GM18508 (cell line): ENCODE measurements at regions not wholly inside any gene's neighbourhood (a gene's known extent, or its start where the extent isn't known, plus 50 kb on each side); places are given as distances from the start of the nearest gene placed in this dataset.
"Not testable (repeated sequence)": the region's sequence is repeated elsewhere in the genome, so short reads cannot be mapped to it uniquely, and the experiment has no call there.

Experiments used
- ATAC-seq: cut with Tn5 transposase; IDR thresholded peaks from one replicate; pipeline ENCODE4 v1.9.1; 2021; ENCODE audit warnings: moderate number of reproducible peaks; ENCODE audit not compliant: insufficient read depth, unreplicated experiment

DNA sequence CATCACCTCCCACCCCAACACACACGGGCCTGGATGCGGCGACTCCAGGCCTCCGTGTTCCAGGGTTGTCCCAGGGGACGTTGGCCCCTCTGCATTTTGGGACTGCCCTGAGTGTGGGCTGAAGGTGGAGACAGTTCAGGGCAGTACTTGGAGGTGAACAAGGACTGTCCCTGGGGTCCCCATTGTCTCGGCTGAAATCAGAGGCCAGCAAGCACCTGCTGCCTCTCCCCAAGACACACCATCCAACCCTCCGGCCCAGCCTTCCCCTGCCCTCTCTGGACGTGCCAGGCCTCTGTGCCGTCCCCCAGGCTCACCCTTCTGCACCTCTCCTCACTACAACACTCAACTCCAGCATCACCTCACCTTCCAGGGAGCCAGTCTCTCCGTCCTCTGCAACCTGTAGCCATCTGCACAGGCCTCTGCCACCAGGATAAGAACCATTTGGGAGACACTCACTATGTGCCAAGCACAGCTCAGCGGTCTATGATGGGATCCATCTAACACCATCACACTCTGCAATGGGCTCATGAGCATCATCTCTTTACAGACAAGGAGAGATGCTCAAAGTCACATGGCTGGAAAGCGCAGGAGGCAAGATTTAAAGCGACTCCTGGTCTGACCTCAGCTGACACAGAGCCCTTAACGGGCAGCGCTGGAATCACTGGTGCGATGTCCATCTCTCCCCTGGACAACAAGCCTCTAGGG is 104.5 kb upstream of the SEC14L1 start:
- ATAC-seq = no peak

DNA sequence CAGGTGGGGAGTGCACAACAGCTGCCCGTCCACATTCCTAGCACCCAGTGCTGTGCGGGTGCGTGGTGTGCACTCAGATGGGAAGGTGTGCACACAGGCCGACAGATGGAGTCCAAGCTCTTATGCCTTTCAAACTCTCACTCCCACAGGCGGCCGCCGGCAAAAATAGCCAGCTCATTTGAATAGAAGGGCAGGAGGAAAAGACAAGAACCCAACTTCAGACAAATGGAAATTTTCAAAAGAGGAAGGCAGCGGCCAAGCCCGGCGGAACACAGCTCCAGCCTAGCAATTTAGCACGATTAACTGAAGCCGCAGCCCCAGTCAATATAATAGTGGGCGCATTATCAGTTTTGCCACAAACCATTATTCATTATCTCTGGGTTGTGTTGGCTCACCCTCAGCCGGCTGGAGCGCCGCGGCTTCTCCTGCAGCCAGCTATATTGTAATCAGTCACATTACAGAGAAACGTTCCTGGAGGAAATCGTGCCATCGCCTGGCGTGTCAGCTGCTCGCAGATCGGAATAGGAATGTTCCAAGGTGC is 103.9 kb upstream of the SEC14L1 start:
- ATAC-seq = no peak

DNA sequence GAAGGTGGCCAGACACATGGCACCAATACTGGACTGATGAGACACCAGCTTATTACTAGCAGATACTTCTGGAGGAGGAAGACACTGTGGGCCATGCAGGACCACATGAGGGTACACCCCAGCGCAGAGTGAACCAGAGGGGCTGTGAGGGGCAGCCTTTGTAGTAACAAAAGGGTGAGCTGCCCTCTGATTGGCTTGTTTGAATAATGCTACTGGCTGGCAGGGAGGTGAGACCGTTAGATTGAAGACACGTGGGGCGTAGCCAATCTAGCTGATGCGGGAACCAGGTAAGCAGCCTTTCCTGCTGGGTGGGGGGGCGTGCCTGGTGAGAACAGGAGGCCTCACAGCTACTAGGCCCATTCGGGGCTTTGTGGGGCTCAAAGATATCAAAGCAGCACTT is 102.8 kb upstream of the SEC14L1 start:
- ATAC-seq = no peak

DNA sequence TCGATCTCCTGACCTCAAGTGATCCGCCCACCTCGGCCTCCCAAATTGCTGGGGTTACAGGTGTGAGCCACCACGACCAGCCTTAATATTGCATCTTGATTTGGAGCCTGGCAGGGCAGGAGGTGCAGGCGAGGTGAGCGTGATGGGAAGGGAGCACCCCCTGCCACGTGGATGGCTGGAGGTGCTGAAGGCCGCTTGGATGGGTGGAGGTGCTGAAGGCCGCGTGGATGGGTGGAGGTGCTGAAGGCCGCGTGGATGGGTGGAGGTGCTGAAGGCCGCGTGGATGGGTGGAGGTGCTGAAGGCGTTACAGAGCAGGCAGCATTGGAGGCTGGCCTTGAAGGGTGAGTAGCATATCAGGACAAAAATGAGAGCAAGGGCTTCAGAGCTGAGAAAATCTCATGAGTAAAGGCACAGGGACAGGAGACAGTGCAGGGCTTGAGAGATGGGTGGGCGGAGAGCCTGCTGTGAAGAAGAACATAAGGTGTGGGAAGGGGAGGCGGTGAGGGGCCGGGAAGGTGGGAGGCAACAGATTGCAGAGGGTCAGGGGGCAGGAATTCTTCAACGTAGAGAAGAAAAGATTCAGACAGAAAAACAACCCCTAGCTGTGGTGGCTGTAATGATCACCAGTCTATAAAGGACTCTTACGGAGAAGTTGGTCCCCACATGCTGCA is 101.7 kb upstream of the SEC14L1 start:
- no peak for ATAC-seq

DNA sequence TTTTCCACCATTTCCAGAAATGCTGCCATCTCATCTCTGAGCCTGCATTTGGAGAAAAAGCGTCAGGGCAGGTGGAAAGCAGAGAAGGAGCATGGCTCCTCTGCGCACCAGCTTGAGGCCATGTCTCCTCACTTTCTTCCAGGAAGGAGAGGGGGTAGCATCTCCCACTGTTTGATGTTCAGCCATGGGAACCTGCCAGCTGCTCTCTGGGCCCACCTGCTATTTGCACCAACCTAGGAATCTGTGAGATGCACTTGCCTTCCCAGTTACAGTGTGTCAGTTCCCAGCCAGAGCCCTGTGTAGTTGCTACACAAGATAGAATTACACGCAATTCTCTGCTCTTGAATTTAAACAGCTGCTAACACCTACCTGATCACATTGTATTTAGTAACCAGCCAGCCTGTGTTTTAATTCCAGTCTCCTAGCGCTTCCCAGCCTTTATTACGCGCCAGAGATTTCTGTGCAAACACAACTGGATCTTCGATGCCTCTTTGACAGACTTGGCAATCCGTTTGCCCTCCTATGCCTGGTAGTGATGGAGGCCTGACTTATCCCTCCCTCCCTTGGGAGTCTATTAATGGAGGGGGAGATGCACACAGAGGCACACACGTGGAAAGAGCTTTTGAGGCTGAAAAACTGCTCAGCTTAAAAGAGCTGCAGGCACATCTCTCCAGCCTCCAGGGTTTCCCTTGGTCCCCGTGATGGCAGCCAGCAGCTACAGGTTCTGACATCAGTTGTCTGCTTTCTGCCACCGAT is 98.1 kb upstream of the SEC14L1 start:
- no peak for ATAC-seq

DNA sequence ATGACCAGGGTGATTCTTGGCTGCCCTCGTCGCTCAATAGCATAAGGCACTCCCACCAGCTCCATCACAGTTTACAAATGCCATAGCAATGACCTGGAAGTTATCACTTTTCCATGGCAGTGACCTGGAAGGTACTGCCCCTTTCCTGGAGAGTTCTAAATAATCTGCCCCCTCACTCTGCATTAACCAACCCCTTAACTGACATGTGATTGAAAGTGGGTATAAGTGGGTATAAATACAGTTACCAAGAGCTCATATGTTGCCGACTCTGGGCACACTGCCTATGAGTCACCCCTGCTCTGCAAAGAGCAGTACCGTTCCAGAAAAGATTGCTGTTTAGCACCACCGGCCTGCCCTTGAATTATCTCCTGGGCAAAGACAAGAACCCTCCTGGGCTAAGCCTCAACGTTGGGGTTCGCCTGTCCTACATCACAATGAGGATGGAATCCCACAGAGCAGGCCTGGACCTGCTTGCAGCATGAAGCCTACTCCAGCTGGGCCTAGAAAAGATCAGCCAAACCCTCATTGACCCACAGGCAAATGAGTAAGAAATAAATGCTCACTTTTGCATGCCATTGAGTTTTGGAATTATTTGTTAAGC is 95.2 kb upstream of the SEC14L1 start:
- no peak for ATAC-seq

DNA sequence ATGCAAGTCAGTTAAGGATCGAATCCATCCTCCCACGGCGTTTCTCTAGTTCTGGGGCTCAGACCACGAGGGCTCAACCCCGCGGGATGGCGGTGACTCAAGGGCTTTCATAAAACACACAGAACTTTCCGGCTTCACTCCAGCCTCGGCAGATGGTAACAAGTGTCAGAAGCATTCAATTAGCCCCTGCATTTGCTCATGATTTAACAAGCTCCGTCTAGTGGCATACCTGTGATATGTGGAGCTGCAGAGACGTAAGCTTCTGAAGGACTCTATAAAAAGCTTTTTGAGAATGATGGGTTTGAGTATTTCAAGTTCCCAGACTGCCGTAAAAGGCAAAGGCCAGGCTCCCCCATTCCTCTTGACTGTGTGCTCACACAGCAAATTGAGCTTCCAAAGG is 91.3 kb upstream of the SEC14L1 start:
- ATAC-seq = no peak

DNA sequence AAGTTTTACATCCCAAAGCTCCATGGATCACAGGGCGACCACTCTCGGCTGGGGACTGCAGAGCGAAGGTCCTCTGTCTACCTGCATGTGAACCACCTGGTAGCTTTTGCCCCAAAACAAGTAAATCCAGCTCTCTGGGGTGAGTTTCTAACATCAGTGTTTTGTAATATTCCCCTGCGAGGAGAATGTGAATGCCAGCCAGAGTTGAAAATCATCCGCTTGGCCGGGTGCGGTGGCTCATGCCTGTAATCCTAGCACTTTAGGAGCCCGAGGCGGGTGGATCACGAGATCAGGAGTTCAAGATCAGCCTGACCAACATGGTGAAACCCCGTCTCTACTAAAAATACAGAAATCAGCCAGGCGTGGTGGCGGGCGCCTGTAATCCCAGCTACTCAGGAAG is 89.9 kb upstream of the SEC14L1 start:
- ATAC-seq = not testable (repeated sequence)

DNA sequence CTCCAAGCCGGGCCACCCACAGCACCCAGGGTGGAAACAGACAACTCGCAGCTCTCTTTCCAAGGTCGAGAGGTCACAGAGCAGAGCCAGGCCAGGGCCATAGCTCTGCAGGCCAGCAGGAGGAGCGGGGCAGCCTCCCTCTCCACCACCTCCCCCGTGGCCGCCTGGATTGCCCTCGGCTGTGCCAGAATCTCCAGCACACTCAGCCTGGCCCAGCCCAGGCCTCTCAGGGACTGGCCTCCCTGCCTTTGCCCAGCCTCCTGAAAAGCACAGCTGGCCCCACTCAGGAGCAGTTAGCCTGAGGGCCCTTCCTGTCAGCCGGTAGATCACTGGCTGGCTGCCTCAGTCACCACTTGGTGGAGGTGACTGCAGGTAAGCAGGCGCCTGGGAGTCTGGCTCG is 85.8 kb upstream of the SEC14L1 start:
- no peak for ATAC-seq

DNA sequence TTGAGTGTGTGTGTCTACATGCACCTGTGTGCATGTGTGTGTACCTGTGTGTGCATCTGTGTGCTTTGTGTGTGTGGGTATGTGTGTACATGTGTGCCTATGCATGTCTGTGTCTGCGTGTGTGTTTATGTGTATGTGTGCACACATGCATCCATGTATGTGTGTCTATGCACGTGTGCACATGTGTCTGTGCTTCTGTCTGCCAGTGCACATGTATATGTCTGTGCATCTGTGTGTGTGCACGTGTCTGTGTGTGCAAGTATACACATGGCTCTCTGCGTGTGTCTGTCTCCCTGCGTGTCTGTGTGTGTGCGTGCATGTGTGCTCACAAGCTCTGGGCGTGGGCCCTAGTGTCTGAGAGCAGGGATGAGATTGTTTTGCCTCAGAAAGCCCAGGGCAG is 85.3 kb upstream of the SEC14L1 start:
- no peak for ATAC-seq

DNA sequence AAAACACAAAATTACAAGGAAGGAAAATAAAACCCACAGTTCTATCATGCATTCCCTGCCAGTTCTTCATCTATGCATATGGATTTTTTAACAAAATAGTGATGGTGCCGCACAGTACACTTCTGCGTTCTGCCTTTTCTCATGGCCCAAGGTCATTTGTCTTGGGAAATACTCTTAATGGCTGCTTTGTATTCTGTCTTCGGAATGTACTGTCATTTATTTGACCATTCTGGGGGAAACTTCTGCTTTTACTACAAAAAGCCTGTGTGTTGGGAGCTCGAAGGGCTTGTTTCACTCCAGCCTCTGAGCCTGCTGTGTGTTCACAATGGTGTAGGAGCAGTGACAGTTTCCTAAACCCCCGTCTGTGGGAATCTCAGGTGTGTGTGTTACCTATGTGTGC is 82.8 kb upstream of the SEC14L1 start:
- ATAC-seq = no peak

DNA sequence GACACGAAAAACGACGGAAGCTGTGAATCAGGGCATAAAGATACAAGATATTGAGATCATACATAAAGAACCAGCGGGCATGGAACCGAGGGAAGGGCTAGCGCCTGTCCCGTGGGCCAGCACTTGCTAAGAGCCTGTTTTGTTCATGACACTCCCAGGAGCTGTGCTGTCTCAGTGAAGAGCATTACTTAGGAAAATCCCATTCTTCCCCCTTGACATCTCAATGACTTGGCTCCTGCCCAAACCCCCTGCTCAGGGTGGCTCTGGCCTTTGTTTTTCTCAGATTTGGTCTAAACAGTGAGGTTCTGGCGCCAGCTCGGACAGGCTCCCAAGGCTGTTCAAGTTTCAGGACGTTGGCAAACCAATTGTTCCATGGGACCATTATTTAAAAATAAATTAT is 79.1 kb upstream of the SEC14L1 start:
- no peak for ATAC-seq

DNA sequence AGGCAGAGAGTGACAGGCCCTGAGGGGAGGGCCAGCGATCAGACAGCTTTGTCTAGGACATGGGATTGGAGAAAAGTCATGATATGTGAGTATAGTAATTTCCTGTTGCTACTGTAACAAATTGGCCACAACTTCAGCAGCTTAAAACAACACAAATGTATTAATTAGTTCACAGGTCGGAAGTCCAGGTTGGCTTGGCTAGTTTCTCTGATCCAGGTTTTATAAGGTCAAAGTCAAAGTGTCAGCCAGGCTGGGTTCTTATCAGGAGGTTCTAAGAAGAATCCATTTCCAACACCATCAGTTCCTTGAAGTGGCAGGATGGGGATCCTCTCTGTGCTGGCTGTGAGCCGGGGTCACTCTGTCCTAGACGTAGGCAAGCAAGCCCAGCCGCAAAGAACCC is 76.2 kb upstream of the SEC14L1 start:
- ATAC-seq = no peak

DNA sequence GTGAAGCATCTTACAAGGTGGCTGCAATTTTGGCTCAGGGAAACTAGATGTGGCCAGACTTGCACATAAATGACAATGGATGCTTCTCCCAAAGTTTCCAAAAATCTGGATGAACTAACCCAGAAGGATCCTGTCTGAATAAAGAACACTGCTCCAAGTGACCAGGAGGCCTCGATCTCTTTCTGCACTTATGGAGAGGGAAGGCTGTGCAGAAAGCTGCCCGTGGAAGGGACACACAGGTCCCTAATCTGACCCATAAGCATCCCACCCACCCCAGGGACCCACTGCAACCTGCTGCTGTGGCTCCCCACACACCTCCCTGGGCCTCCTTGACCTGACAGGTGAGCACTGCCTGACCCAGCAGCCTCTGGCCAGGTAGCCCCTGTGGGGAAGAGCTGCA is 74.6 kb upstream of the SEC14L1 start:
- ATAC-seq = no peak

DNA sequence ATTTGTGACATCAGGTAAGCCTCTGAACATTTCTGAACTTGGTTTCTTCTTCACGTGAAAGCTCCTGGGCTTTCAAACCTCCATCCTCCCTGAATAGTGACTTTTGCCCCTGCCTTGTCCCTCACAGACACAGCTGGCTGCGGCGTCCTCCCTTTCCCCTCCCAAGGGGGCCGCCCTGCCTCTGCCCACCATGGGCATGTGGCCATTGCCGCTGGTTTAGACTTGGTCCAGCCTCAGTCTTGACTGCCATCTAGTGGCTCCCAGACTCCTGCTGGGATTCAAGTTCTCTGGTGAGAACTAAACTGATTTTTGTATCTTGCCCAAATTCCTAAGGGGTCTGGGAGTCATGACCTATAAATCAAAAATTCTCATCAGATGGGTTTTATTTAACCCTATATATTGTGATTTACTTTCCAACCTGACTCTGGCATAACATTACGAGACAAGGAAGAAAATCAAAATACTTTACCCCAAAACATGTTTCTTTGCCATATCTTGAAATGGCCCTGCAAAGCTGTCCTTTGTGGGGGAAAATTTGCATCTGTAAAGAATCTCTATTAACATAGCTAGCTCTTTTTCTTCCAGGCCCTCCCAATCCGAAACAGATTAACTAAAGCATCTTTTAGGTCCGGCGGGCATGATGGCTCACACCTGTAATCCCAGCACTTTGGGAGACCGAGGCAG is 73.9 kb upstream of the SEC14L1 start:
- not testable (repeated sequence) for ATAC-seq

DNA sequence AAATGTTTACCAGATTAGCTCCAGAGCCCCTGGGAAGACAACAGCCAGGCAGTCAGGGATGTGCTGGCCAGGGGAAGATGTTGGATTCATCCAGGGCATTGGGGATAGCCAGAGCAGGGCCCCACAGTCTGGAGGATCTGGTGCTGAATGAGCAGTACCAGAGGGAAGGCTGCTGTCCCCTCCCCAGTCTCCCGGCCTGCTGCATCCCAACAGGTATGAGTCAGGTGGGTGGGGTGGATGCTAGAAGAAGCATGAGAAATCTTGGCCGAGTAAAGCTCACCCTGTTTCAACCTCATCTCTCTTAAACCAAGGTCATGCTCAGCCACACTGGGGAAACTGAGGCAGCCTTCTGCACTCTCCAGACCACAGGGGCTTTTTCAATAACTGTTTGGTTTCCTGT is 71.9 kb upstream of the SEC14L1 start:
- ATAC-seq = no peak

DNA sequence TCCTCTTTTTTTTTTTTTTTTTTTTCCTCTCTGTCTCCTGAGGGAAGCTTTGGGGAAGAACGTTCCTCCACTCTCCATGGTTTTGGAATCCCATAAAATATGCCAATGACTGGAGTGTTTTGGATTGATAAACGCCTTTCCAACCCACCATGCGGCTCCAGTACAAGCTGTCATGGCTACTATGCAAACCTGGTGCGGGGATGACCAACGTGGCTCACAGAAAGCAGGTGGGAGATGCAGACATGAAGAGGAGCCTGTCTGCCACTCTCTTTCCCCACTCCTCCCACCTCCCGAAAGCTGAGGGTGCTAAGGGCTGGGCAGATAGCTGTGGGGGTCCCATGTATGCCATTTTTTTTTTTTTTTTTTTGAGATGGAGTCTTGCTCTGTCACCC is 69.9 kb upstream of the SEC14L1 start:
- ATAC-seq = no peak

DNA sequence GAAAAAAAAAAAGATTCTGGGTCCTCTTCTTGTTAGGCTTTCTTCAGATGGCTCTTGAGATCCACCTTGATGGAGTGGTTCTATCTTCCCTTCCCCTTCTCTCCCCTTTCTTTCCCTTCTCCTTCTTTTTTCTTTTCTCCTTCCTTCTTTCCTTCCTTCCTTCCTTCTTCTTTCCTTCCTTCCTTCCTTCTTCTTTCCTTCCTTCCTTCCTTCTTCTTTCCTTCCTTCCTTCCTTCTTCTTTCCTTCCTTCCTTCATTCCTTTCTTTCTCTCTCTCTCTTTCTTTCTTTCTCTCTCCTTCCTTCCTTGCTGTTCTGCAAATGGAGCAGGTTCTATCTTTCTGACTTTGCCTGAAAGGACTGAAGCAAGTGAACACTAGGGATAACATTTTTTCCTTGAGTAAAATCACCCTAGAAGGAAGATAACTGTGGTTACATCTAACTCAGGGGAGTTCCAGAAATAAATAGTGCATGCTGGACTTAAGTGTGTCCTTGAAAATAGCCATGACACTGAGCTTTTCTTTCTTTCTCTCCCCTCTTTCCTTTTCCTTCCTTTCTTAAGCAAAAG is 68.8 kb upstream of the SEC14L1 start:
- ATAC-seq = no peak

DNA sequence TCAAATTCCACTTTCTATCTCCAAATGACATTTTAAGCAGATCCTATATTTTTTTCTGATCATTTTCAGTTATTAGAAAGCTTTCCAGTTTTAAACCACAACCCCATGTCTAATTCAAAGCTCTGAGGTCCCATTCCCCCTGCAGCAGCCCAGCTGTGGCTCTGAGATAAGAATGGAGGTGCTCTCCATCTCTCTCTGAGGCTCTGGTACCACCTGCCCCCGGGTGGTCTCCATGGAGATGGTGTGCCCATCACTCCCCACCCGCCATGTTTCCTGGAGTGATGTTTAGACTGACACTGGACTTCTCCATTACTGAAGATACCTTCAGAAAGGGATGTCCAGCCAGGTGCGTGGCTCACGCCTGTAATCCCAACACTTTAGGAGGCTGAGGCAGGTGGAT is 68.1 kb upstream of the SEC14L1 start:
- no peak for ATAC-seq

DNA sequence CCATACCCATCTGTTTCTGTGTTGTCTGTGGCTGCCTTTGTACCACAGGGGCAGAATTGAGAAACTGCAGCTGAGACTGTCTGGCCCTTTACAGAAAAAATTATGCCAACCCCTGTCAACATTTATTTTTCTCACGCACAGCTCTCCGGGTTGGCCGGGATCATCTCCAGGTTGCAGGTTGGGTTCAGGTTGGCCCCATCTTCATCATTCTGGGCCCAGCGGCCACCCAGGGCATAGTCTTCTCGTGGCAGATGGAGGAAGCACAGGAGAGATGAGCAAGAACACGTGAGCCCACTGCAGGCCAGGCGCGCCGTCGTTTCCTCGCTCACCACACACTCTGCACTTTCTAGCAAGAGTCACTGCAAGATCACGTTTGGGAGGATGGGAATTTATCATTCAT is 66.1 kb upstream of the SEC14L1 start:
- no peak for ATAC-seq
